GM12878 (cell line): ENCODE measurements at regions not wholly inside any gene's neighbourhood (a gene's known extent, or its start where the extent isn't known, plus 50 kb on each side); places are given as distances from the start of the nearest gene placed in this dataset.

Source experiments
- ATAC-seq: fragments of 200-7000 bp; cut with Tn5 transposase; 3 replicates; pipeline ENCODE4 v1.9.1; 2020; ENCODE audit warnings: mild to moderate bottlenecking, moderate library complexity
- BruUV-seq: library from RNA; stranded (reverse); fragments of 400-500 nt; replicated peaks from 2 replicates; lab custom pipeline; 2021; lab: Mats Ljungman, UMichigan
- CTCF ChIA-PET: fragments of 300-600 bp; sonication (Branson Sonifier 250); formaldehyde crosslinking; extraction: SDS; loops from one replicate; lab custom pipeline; 2021; ENCODE audit warnings: inconsistent platforms; lab: Yijun Ruan, JAX
- POLR2A ChIA-PET: fragments of 350-600 bp; formaldehyde crosslinking; extraction: SDS; loops from one replicate; lab custom pipeline; 2021; ENCODE audit warnings: inconsistent platforms; lab: Charles Lee
- RAD21 ChIA-PET: fragments of 300-600 bp; sonication (Branson Sonifier 250); formaldehyde crosslinking; loops from one replicate; lab custom pipeline; 2023; ENCODE audit warnings: antibody characterized with exemption; ENCODE audit not compliant: unreplicated experiment; lab: Charles Lee
- SMC1A ChIA-PET: fragments of 300-600 bp; sonication (Branson Sonifier 250); formaldehyde crosslinking; loops from one replicate; lab custom pipeline; 2023; ENCODE audit not compliant: unreplicated experiment, uncharacterized antibody; lab: Charles Lee
- DNase-seq: peaks from one replicate; pipeline ENCODE4 v3.0.0-alpha.2; 2011; ENCODE audit warnings: low read depth, low spot score
- FAIRE-seq: peaks from 3 replicates; lab custom pipeline; 2011; peaks lifted over from hg19 to GRCh38; lab: Jason Lieb, UNC
- H2AFZ ChIP-seq: 2 replicates; pipeline ENCODE4 v1.6.0; 2011; ENCODE audit warnings: low read depth, low read length, control low read depth; ENCODE audit not compliant: control insufficient read depth
- H3K27ac ChIP-seq: 2 replicates; pipeline ENCODE4 v1.5.1; 2011; ENCODE audit warnings: control low read depth; ENCODE audit not compliant: control insufficient read depth, insufficient read depth
- H3K27me3 ChIP-seq, 2 experiments: replicated peaks in 1 of 2; 2 replicates each; pipeline versions ENCODE4 v1.6.0 to v1.6.1; 2011; ENCODE audit warnings: low read length in 1 of 2; ENCODE audit not compliant: control insufficient read depth in 2 of 2, insufficient read depth in 2 of 2
- H3K36me3 ChIP-seq, 2 experiments: 2 replicates each; pipeline ENCODE4 v1.5.1; 2011; ENCODE audit warnings: low read length in 1 of 2; ENCODE audit not compliant: control insufficient read depth in 2 of 2, insufficient read depth in 2 of 2
- H3K4me1 ChIP-seq: 2 replicates; pipeline ENCODE4 v1.6.1; 2011; ENCODE audit warnings: mild to moderate bottlenecking, low read length, moderate library complexity, mixed read lengths; ENCODE audit not compliant: control insufficient read depth, insufficient read depth
- H3K4me2 ChIP-seq: 2 replicates; pipeline ENCODE4 v1.6.0; 2011; ENCODE audit warnings: control low read depth; ENCODE audit not compliant: control insufficient read depth, insufficient read depth
- H3K4me3 ChIP-seq: fragments of 200-600 bp; sonication (generic); 2 replicates; pipeline ENCODE4 v1.5.1; 2016
- H3K79me2 ChIP-seq: 2 replicates; pipeline ENCODE4 v1.6.0; 2011; ENCODE audit warnings: low read length; ENCODE audit not compliant: control insufficient read depth, insufficient read depth
- H3K9ac ChIP-seq: 2 replicates; pipeline ENCODE4 v1.8.0; 2011; ENCODE audit warnings: low read length, control low read depth, mixed read lengths; ENCODE audit not compliant: control insufficient read depth, insufficient read depth
- H3K9me3 ChIP-seq: replicated peaks from 3 replicates; pipeline ENCODE4 v1.5.1; 2011; ENCODE audit warnings: mild to moderate bottlenecking, low read length; ENCODE audit not compliant: control insufficient read depth, insufficient read depth
- H4K20me1 ChIP-seq: 2 replicates; pipeline ENCODE4 v1.6.0; 2011; ENCODE audit not compliant: control insufficient read depth, insufficient read depth
- BCL11A ChIP-seq: IDR thresholded peaks from 2 replicates; pipeline ENCODE4 v1.6.1; 2011; ENCODE audit warnings: low read depth, low read length
- BRCA1 ChIP-seq: IDR thresholded peaks from 2 replicates; pipeline ENCODE4 v1.6.1; 2011; ENCODE audit warnings: low read depth, low read length, improper control_type of control experiment
- ESRRA ChIP-seq: IDR thresholded peaks from 2 replicates; pipeline ENCODE4 v1.6.1; 2012; ENCODE audit warnings: mild to moderate bottlenecking, low read length, improper control_type of control experiment
- IKZF2 ChIP-seq, 2 experiments: fragments of 450-650 bp; IDR thresholded peaks; 2 replicates each; pipeline ENCODE4 v1.6.1; 2017; ENCODE audit warnings: mild to moderate bottlenecking in 2 of 2, moderate library complexity in 2 of 2
- MTA2 ChIP-seq: fragments of 450-650 bp; IDR thresholded peaks from 2 replicates; pipeline ENCODE4 v1.6.1; 2016; ENCODE audit warnings: low read depth, mild to moderate bottlenecking, moderate library complexity
- MTA3 ChIP-seq: IDR thresholded peaks from 2 replicates; pipeline ENCODE4 v1.6.1; 2012; ENCODE audit warnings: low read length, inconsistent platforms, borderline replicate concordance
- NBN ChIP-seq: fragments of 450-650 bp; IDR thresholded peaks from 2 replicates; pipeline ENCODE4 v1.6.1; 2016
- NFIC ChIP-seq: IDR thresholded peaks from 2 replicates; pipeline ENCODE4 v1.6.1; 2012; ENCODE audit warnings: low read depth, mild to moderate bottlenecking, inconsistent platforms, low read length, moderate library complexity
- NFYA ChIP-seq: IDR thresholded peaks from 2 replicates; pipeline ENCODE4 v1.6.1; 2011; ENCODE audit warnings: low read depth, mild to moderate bottlenecking, low read length, improper control_type of control experiment, borderline replicate concordance
- NKRF ChIP-seq: fragments of 450-650 bp; conservative IDR thresholded peaks from 2 replicates; pipeline ENCODE4 v1.6.1; 2017; ENCODE audit warnings: mild to moderate bottlenecking, moderate library complexity
- PBX3 ChIP-seq: IDR thresholded peaks from 2 replicates; pipeline ENCODE4 v1.6.1; 2011; ENCODE audit warnings: mild to moderate bottlenecking, low read depth, low read length, moderate library complexity; ENCODE audit not compliant: insufficient replicate concordance
- RAD21 ChIP-seq: IDR thresholded peaks from 2 replicates; pipeline ENCODE4 v1.6.1; 2011; ENCODE audit warnings: mild to moderate bottlenecking, low read depth, low read length, moderate library complexity; ENCODE audit not compliant: insufficient read depth
- STAT1 ChIP-seq: fragments of 450-650 bp; conservative IDR thresholded peaks from 2 replicates; pipeline ENCODE4 v1.6.1; 2014; ENCODE audit warnings: antibody characterized with exemption, mild to moderate bottlenecking
- ZBED1 ChIP-seq: IDR thresholded peaks from 2 replicates; pipeline ENCODE4 v1.6.1; 2016; ENCODE audit warnings: borderline replicate concordance
- WGBS: methylation state at CpG from one replicate; pipeline ENCODE4 v1.1.6; 2016; ENCODE audit warnings: low lambda C conversion rate; ENCODE audit not compliant: insufficient replicate concordance, insufficient coverage; ENCODE audit errors: missing lambda C conversion rate; 5-methylcytosine and 5-hydroxymethylcytosine counted together
- in situ Hi-C: fragments of 300-500 bp; cut with MboI; formaldehyde crosslinking; loops from 9 replicates; pipeline ENCODE4 v1.14.3; 2018; ENCODE audit warnings: mixed read lengths
- intact Hi-C: fragments of 100-400 bp; cut with micrococcal nuclease; formaldehyde crosslinking; loops from one replicate; pipeline ENCODE4 v1.14.2; 2022; ENCODE audit not compliant: unreplicated experiment
- TF ChIP-seq, protein P1 (sequence below): IDR thresholded peaks from 2 replicates; pipeline ENCODE4 v1.6.1; 2011; ENCODE audit warnings: low read depth, mild to moderate bottlenecking, low read length, moderate library complexity, borderline replicate concordance; ENCODE audit errors: extremely low read depth

GRCh38 chr2:226153553-226153952 is 646.1 kb downstream of the IRS1 start:
- no TSS peak for BruUV-seq
- ChIA-PET RAD21 (no interaction called here), POLR2A (no interaction called here), SMC1A (no interaction called here), CTCF (no interaction called here)
- 17% methylated on average over 3 of the region's 3 CpGs for WGBS
- no peaks in the 10 kb centered on the region for H3K79me2 ChIP-seq
- no peaks in the 10 kb centered on the region for H3K36me3 ChIP-seq
- intact Hi-C loops: no loop called here
- no peak overlapping the region for H3K9ac ChIP-seq
- in situ Hi-C loops: no loop called here
- TF ChIP-seq MTA2: no peak
- TF ChIP-seq STAT1: no peak
- TF ChIP-seq NBN: no peak
- DNase-seq: no peak
- H3K9me3 ChIP-seq: no peaks in the 10 kb centered on the region
- no peaks in the 10 kb centered on the region for H3K27me3 ChIP-seq
- H2AFZ ChIP-seq: no peak overlapping the region
- no peaks in the 10 kb centered on the region for H3K4me1 ChIP-seq
- no peak for ATAC-seq
- H3K4me2 ChIP-seq: no peak overlapping the region
- no peak for FAIRE-seq
- no peak overlapping the region for H3K4me3 ChIP-seq
- H4K20me1 ChIP-seq: no peaks in the 10 kb centered on the region
- H3K27ac ChIP-seq: no peak overlapping the region

- ATAC-seq (no peak), FAIRE-seq (no peak), DNase-seq (no peak)
- Histone ChIP-seq H3K27ac (no peak overlapping the region), H4K20me1 (no peaks in the 10 kb centered on the region), H3K9ac (no peak overlapping the region), H2AFZ (no peak overlapping the region), H3K4me2 (no peak overlapping the region), H3K79me2 (no peaks in the 10 kb centered on the region), H3K27me3 (no peaks in the 10 kb centered on the region), H3K4me3 (no peak overlapping the region), H3K36me3 (no peaks in the 10 kb centered on the region), H3K9me3 (no peaks in the 10 kb centered on the region), H3K4me1 (no peaks in the 10 kb centered on the region)
- BruUV-seq: no TSS peak
- intact Hi-C loops: no loop called here
- ChIA-PET SMC1A (interaction anchor here (0.7 kb wide), 1 partner anchor 192 kb away, joined by 3 read pairs; no protein-coding TSS in a partner anchor), CTCF (interaction anchor here (1.1 to 1.3 kb wide), 2 partner anchors 8 to 33 kb away, joined by 3 read pairs; no protein-coding TSS in a partner anchor), RAD21 (no interaction called here), POLR2A (no interaction called here)
- in situ Hi-C loops: no loop called here
- WGBS: 0% methylated on average over 1 of the region's 1 CpG
- TF ChIP-seq PBX3 (no peak), NKRF (no peak), RAD21 (no peak), NFIC (no peak), IKZF2 (IDR thresholded peaks at IDR 0.05) (no peak), NFYA (no peak), BRCA1 (no peak), ESRRA (no peak), BCL11A (no peak), ZBED1 (no peak), MTA3 (no peak)
- TF ChIP-seq, protein P1, sequence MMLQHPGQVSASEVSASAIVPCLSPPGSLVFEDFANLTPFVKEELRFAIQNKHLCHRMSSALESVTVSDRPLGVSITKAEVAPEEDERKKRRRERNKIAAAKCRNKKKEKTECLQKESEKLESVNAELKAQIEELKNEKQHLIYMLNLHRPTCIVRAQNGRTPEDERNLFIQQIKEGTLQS: no peak
Measured at GRCh38 chr2:226151157-226151556, 648.5 kb downstream of the IRS1 start.
